ENCODE measurements at regions not wholly inside any gene's neighbourhood (a gene's known extent, or its start where the extent isn't known, plus 50 kb on each side); places are given as distances from the start of the nearest gene placed in this dataset.

- H3K4me1 ChIP-seq (ENCODE audit: control insufficient read depth, extremely low read depth, insufficient read depth, low read length), result no peaks in the 10 kb centered on the region
- H3K79me2 ChIP-seq (ENCODE audit: control insufficient read depth, insufficient read depth, low read length), result no peaks in the 10 kb centered on the region
- TF ChIP-seq CTCF (optimal IDR thresholded peaks at IDR 0.05 in 1 of 3, IDR thresholded peaks at IDR 0.05 in 1 of 3, conservative IDR thresholded peaks at IDR 0.05 in 1 of 3; ENCODE audit: extremely low read depth in 1 of 3, insufficient read depth in 2 of 3, low read length in 3 of 3) (no peak), EZH2 (IDR thresholded peaks at IDR 0.05; ENCODE audit: low read length) (no peak)
- no peak for DNase-seq (ENCODE audit: low read depth, low spot score)
- no peak overlapping the region for H3K9ac ChIP-seq (ENCODE audit: control insufficient read depth, extremely low read depth, insufficient read depth, low read length)
- no peak overlapping the region for H3K4me3 ChIP-seq (ENCODE audit: control insufficient read depth in 2 of 3, extremely low read depth in 1 of 3, insufficient read depth in 2 of 3, low read depth in 1 of 3, low read length in 3 of 3)
- H2AFZ ChIP-seq (ENCODE audit: control insufficient read depth, low read length), result no peak overlapping the region
- H3K4me2 ChIP-seq (ENCODE audit: control insufficient read depth, extremely low read depth, insufficient read depth, low read depth, low read length), result no peak overlapping the region
- no peak overlapping the region for H3K27ac ChIP-seq (ENCODE audit: control insufficient read depth, insufficient read depth, low read length)
- no peak for FAIRE-seq
- H3K9me3 ChIP-seq (ENCODE audit: control insufficient read depth, low read depth, low read length), result no peaks in the 10 kb centered on the region
- H3K36me3 ChIP-seq (ENCODE audit: control insufficient read depth in 2 of 2, extremely low read depth in 1 of 2, insufficient read depth in 2 of 2, low read length in 2 of 2), result no peaks in the 10 kb centered on the region
- H3K9me1 ChIP-seq (ENCODE audit: control insufficient read depth, extremely low read depth, insufficient read depth, low read length), result no peaks in the 10 kb centered on the region
- no peaks in the 10 kb centered on the region for H4K20me1 ChIP-seq (ENCODE audit: control insufficient read depth, extremely low read depth, insufficient read depth, low read length)
- no peaks in the 10 kb centered on the region for H3K27me3 ChIP-seq (ENCODE audit: control insufficient read depth, extremely low read depth, insufficient read depth, low read length)
- dilution Hi-C loops (cut with MboI; ENCODE audit: extremely low pct_ligation_motif_present, low sequenced_read_pairs), result no loop called here
Observed at GRCh38 chrX:53813670-53814440, 127.3 kb upstream of the HUWE1 start.

GRCh38 chrX:53798281-53798680 is 111.8 kb upstream of the HUWE1 start:
- Histone ChIP-seq H3K27ac (ENCODE audit: control insufficient read depth, insufficient read depth, low read length) (no peak overlapping the region), H3K9me1 (ENCODE audit: control insufficient read depth, extremely low read depth, insufficient read depth, low read length) (no peaks in the 10 kb centered on the region), H3K9me3 (ENCODE audit: control insufficient read depth, low read depth, low read length) (no peaks in the 10 kb centered on the region), H3K4me2 (ENCODE audit: control insufficient read depth, extremely low read depth, insufficient read depth, low read depth, low read length) (no peak overlapping the region), H3K79me2 (ENCODE audit: control insufficient read depth, insufficient read depth, low read length) (no peaks in the 10 kb centered on the region), H2AFZ (ENCODE audit: control insufficient read depth, low read length) (no peak overlapping the region), H3K4me3 (ENCODE audit: control insufficient read depth in 2 of 3, extremely low read depth in 1 of 3, insufficient read depth in 2 of 3, low read depth in 1 of 3, low read length in 3 of 3) (no peak overlapping the region), H4K20me1 (ENCODE audit: control insufficient read depth, extremely low read depth, insufficient read depth, low read length) (no peaks in the 10 kb centered on the region), H3K4me1 (ENCODE audit: control insufficient read depth, extremely low read depth, insufficient read depth, low read length) (no peaks in the 10 kb centered on the region), H3K9ac (ENCODE audit: control insufficient read depth, extremely low read depth, insufficient read depth, low read length) (no peak overlapping the region), H3K36me3 (ENCODE audit: control insufficient read depth in 2 of 2, extremely low read depth in 1 of 2, insufficient read depth in 2 of 2, low read length in 2 of 2) (no peaks in the 10 kb centered on the region), H3K27me3 (ENCODE audit: control insufficient read depth, extremely low read depth, insufficient read depth, low read length) (no peaks in the 10 kb centered on the region)
- no peak for DNase-seq (ENCODE audit: low read depth, low spot score)
- dilution Hi-C loops (cut with MboI; ENCODE audit: extremely low pct_ligation_motif_present, low sequenced_read_pairs), result no loop called here
- TF ChIP-seq CTCF (optimal IDR thresholded peaks at IDR 0.05 in 1 of 3, IDR thresholded peaks at IDR 0.05 in 1 of 3, conservative IDR thresholded peaks at IDR 0.05 in 1 of 3; ENCODE audit: extremely low read depth in 1 of 3, insufficient read depth in 2 of 3, low read length in 3 of 3) (no peak), EZH2 (IDR thresholded peaks at IDR 0.05; ENCODE audit: low read length) (no peak)
- no peak for FAIRE-seq

Measured in keratinocyte (primary cell).